Peyer's patch (tissue), 4 donors: ENCODE measurements at regions not wholly inside any gene's neighbourhood (a gene's known extent, or its start where the extent isn't known, plus 50 kb on each side); places are given as distances from the start of the nearest gene placed in this dataset.
"Not testable (repeated sequence)": the region's sequence is repeated elsewhere in the genome, so short reads cannot be mapped to it uniquely, and the experiment has no call there.

Experiments used
- DNase-seq, 3 donors: peaks; one replicate each; pipeline ENCODE4 v3.0.0-alpha.2; 2017 to 2019
- H3K27ac ChIP-seq, 4 donors: fragments of 200-600 bp; sonication (generic); one replicate each; pipeline ENCODE4 v1.5.1; 2016 to 2019
- H3K27me3 ChIP-seq, 2 donors: fragments of 200-600 bp; sonication (generic); one replicate each; pipeline ENCODE4 v1.5.1; 2019
- H3K36me3 ChIP-seq, 3 donors: fragments of 200-600 bp; sonication (generic); one replicate each; pipeline ENCODE4 v1.5.1; 2016 to 2019
- H3K4me1 ChIP-seq, 4 donors: fragments of 200-600 bp; sonication (generic); one replicate each; pipeline ENCODE4 v1.5.1; 2016 to 2019
- H3K4me3 ChIP-seq, 4 donors: fragments of 200-600 bp; sonication (generic); 1 replicate in 3 of 4; 2 replicates in 1 of 4; pipeline ENCODE4 v1.5.1; 2016 to 2019; ENCODE audit warnings: mild to moderate bottlenecking in 1 of 4
- H3K9me3 ChIP-seq, 4 donors: fragments of 200-600 bp; sonication (generic); one replicate each; pipeline ENCODE4 v1.5.1; 2016 to 2019; ENCODE audit warnings: mild to moderate bottlenecking in 1 of 4
- CTCF ChIP-seq, 6 experiments: fragments of 450-650 bp in 4 of 6; fragments of 200-600 bp in 2 of 6; sonication (generic) in 1 of 6; IDR thresholded peaks; one replicate each; pipeline ENCODE4 v1.5.1; 2017 to 2019; ENCODE audit warnings: antibody characterized with exemption in 6 of 6, mild to moderate bottlenecking in 3 of 6, moderate library complexity in 1 of 6
- POLR2A ChIP-seq, 2 donors: fragments of 450-650 bp; IDR thresholded peaks; one replicate each; pipeline ENCODE4 v1.5.1; 2017; ENCODE audit warnings: antibody characterized with exemption in 2 of 2, mild to moderate bottlenecking in 2 of 2, moderate library complexity in 2 of 2

GRCh38 chr10:84957427-84957826 lies 629.0 kb downstream of the CCSER2 start:
- H3K4me3 ChIP-seq: no peak overlapping the region
- no peak overlapping the region for H3K27ac ChIP-seq
- H3K4me1 ChIP-seq: no peaks in the 10 kb centered on the region
- no peaks in the 10 kb centered on the region for H3K27me3 ChIP-seq
- no peaks in the 10 kb centered on the region for H3K9me3 ChIP-seq
- H3K36me3 ChIP-seq: no peaks in the 10 kb centered on the region
- TF ChIP-seq POLR2A (IDR thresholded peaks at IDR 0.05) (no peak), CTCF (IDR thresholded peaks at IDR 0.05) (no peak)
- DNase-seq: no peak

GRCh38 chr10:84965468-84965867 lies 637.1 kb downstream of the CCSER2 start:
- Histone ChIP-seq H3K36me3 (no peaks in the 10 kb centered on the region), H3K27me3 (no peaks in the 10 kb centered on the region), H3K27ac (no peak overlapping the region), H3K4me3 (no peak overlapping the region), H3K9me3 (no peaks in the 10 kb centered on the region), H3K4me1 (no peaks in the 10 kb centered on the region)
- TF ChIP-seq POLR2A (IDR thresholded peaks at IDR 0.05) (no peak), CTCF (IDR thresholded peaks at IDR 0.05) (no peak)
- DNase-seq: no peak

- Histone ChIP-seq H3K4me3 (no peak overlapping the region), H3K27me3 (no peaks in the 10 kb centered on the region), H3K36me3 (no peaks in the 10 kb centered on the region), H3K9me3 (no peaks in the 10 kb centered on the region), H3K4me1 (no peaks in the 10 kb centered on the region), H3K27ac (no peak overlapping the region)
- no peak for DNase-seq
- TF ChIP-seq POLR2A (IDR thresholded peaks at IDR 0.05) (no peak), CTCF (IDR thresholded peaks at IDR 0.05) (no peak)
Measured at GRCh38 chr10:84966708-84967441, 638.5 kb downstream of the CCSER2 start.

- H3K9me3 ChIP-seq, DNase-seq, H3K27me3 ChIP-seq, H3K4me1 ChIP-seq, H3K4me3 ChIP-seq, H3K36me3 ChIP-seq, H3K27ac ChIP-seq: not testable (repeated sequence)
Measured at GRCh38 chr10:84969297-84969696, 640.9 kb downstream of the CCSER2 start.

- DNase-seq: no peak
- no peaks in the 10 kb centered on the region for H3K27me3 ChIP-seq
- no peak overlapping the region for H3K4me3 ChIP-seq
- no peaks in the 10 kb centered on the region for H3K4me1 ChIP-seq
- H3K36me3 ChIP-seq: no peaks in the 10 kb centered on the region
- TF ChIP-seq POLR2A (IDR thresholded peaks at IDR 0.05): no peak
- no peak for TF ChIP-seq CTCF (IDR thresholded peaks at IDR 0.05)
- no peak overlapping the region for H3K27ac ChIP-seq
- no peaks in the 10 kb centered on the region for H3K9me3 ChIP-seq
Measured at GRCh38 chr10:84987039-84987438, 658.6 kb downstream of the CCSER2 start.

- no peak overlapping the region for H3K4me3 ChIP-seq
- no peaks in the 10 kb centered on the region for H3K36me3 ChIP-seq
- TF ChIP-seq POLR2A (IDR thresholded peaks at IDR 0.05) (no peak), CTCF (IDR thresholded peaks at IDR 0.05) (no peak)
- H3K27me3 ChIP-seq: no peaks in the 10 kb centered on the region
- H3K4me1 ChIP-seq: no peaks in the 10 kb centered on the region
- no peaks in the 10 kb centered on the region for H3K9me3 ChIP-seq
- no peak for DNase-seq
- no peak overlapping the region for H3K27ac ChIP-seq
Measured at GRCh38 chr10:84988011-84988410, 659.6 kb downstream of the CCSER2 start.
